Thyroid gland (tissue), 4 donors: ENCODE measurements at regions not wholly inside any gene's neighbourhood (a gene's known extent, or its start where the extent isn't known, plus 50 kb on each side); places are given as distances from the start of the nearest gene placed in this dataset.

Experiments used
- DNase-seq, 2 donors: peaks; one replicate each; pipeline ENCODE4 v3.0.0-alpha.2; 2019
- H3K27ac ChIP-seq, 3 donors: fragments of 200-600 bp; sonication (generic); 1 replicate in 2 of 3; 2 replicates in 1 of 3; pipeline ENCODE4 v1.5.1; 2016 to 2019; ENCODE audit warnings: mild to moderate bottlenecking in 1 of 3, moderate library complexity in 1 of 3
- H3K27me3 ChIP-seq: fragments of 200-600 bp; sonication (generic); one replicate; pipeline ENCODE4 v1.5.1; 2019
- H3K36me3 ChIP-seq, 2 donors: fragments of 200-600 bp; sonication (generic); one replicate each; pipeline ENCODE4 v1.5.1; 2016 to 2019
- H3K4me1 ChIP-seq, 2 donors: fragments of 200-600 bp; sonication (generic); one replicate each; pipeline ENCODE4 v1.5.1; 2017 to 2019
- H3K4me3 ChIP-seq, 3 donors: fragments of 200-600 bp; sonication (generic); replicated peaks in 1 of 3; 1 replicate in 2 of 3; 2 replicates in 1 of 3; pipeline ENCODE4 v1.5.1; 2016; ENCODE audit warnings: mild to moderate bottlenecking in 1 of 3
- H3K9me3 ChIP-seq: fragments of 200-600 bp; sonication (generic); one replicate; pipeline ENCODE4 v1.5.1; 2017
- POLR2A ChIP-seq, 2 donors: fragments of 450-650 bp; IDR thresholded peaks; one replicate each; pipeline ENCODE4 v1.6.1; 2017; ENCODE audit warnings: antibody characterized with exemption in 2 of 2, mild to moderate bottlenecking in 2 of 2, moderate library complexity in 1 of 2
- WGBS, 2 donors: methylation state at CpG; one replicate each; pipeline ENCODE4 v1.1.5; 2017; 5-methylcytosine and 5-hydroxymethylcytosine counted together
- intact Hi-C: fragments of 100-400 bp; cut with DNase I; formaldehyde crosslinking; loops from one replicate; pipeline ENCODE4 v1.15.1; 2023
- TF ChIP-seq, protein P1 (sequence below), 6 experiments: fragments of 200-600 bp in 3 of 6; fragments of 450-650 bp in 3 of 6; sonication (generic) in 3 of 6; IDR thresholded peaks; one replicate each; pipeline ENCODE4 v1.5.1; 2016 to 2019; ENCODE audit warnings: antibody characterized with exemption in 6 of 6, mild to moderate bottlenecking in 2 of 6, inconsistent platforms in 1 of 6, moderate library complexity in 1 of 6

DNA sequence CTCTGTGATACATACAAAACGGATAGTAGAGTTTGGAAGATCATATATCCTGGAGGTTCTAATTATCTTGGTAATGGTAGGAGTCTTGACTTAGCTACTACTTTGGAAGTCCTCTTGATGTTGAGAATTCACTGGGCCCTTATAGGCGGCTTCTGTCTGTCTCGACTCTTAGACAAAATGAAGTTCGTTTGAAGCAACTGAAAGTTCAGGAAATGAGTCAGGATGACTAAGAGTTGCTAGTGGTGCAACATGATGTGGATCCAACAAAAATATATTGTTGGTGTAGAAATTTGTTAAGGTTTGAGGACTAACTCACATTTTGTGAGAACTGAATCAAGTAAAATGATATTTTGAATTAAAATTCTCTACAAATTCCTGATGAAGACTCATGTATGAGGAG is 272.7 kb downstream of the AEBP2 start:
- H3K27ac ChIP-seq = no peak overlapping the region
- H3K4me1 ChIP-seq = no peaks in the 10 kb centered on the region
- no peak for DNase-seq
- TF ChIP-seq, protein P1, sequence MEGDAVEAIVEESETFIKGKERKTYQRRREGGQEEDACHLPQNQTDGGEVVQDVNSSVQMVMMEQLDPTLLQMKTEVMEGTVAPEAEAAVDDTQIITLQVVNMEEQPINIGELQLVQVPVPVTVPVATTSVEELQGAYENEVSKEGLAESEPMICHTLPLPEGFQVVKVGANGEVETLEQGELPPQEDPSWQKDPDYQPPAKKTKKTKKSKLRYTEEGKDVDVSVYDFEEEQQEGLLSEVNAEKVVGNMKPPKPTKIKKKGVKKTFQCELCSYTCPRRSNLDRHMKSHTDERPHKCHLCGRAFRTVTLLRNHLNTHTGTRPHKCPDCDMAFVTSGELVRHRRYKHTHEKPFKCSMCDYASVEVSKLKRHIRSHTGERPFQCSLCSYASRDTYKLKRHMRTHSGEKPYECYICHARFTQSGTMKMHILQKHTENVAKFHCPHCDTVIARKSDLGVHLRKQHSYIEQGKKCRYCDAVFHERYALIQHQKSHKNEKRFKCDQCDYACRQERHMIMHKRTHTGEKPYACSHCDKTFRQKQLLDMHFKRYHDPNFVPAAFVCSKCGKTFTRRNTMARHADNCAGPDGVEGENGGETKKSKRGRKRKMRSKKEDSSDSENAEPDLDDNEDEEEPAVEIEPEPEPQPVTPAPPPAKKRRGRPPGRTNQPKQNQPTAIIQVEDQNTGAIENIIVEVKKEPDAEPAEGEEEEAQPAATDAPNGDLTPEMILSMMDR (IDR thresholded peaks at IDR 0.05) = no peak
- no peak for TF ChIP-seq POLR2A (IDR thresholded peaks at IDR 0.05)
- intact Hi-C loops = no loop called here
- WGBS, 2 donors = 79 to 83% methylated on average over 4 of the region's 4 CpGs
- no peak overlapping the region for H3K4me3 ChIP-seq
- H3K27me3 ChIP-seq = no peaks in the 10 kb centered on the region
- H3K36me3 ChIP-seq = no peaks in the 10 kb centered on the region
- H3K9me3 ChIP-seq = no peaks in the 10 kb centered on the region

DNA sequence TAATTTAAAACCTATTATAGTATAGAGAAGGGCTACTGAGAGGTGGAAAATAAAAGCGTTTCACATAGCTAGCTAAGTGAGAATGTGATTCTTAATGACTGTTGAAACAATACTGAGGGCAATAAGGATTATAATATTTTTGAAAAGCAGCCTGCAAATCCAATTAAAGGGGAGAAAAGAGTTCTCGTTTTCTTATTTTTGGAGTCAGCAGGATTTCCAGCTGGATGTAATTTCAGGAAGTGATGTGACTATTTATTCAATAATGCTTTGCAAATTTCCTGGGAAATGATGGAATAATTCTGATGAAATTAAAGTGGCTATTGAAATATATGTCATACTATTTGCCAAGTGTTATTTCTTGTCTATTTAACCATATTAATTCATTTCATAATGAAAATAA is 279.1 kb downstream of the AEBP2 start:
- no peak for DNase-seq
- TF ChIP-seq, protein P1 (IDR thresholded peaks at IDR 0.05) = no peak
- TF ChIP-seq POLR2A (IDR thresholded peaks at IDR 0.05) = no peak
- Histone ChIP-seq H3K27ac (no peak overlapping the region), H3K9me3 (no peaks in the 10 kb centered on the region), H3K4me1 (peaks cover 3% of the 10 kb centered on the region in 2 donors), H3K4me3 (no peak overlapping the region), H3K36me3 (no peaks in the 10 kb centered on the region), H3K27me3 (no peaks in the 10 kb centered on the region)
- WGBS, 2 donors = 56 to 62% methylated on average over 2 of the region's 2 CpGs
- intact Hi-C loops = no loop called here

DNA sequence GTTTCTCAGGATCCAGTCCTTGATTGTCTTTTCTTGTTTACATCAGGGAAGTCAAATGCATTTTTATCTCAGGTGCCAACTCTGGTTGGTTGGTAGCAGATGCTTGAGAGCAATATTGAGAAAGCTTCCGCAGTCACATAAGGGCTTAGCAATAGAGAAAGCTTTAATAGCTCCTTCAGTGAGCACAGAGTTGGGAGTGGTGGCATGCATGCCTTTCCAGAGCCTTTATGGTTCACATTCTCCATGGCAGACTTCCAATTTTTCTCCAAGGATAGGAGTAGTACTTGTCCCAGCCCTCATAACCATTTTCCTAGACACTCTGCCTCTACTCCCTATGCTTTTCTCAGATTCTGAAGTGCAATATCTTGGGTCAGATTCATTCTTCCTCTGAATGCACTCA is 280.4 kb downstream of the AEBP2 start:
- TF ChIP-seq POLR2A (IDR thresholded peaks at IDR 0.05) = no peak
- TF ChIP-seq, protein P1 (IDR thresholded peaks at IDR 0.05) = no peak
- H3K36me3 ChIP-seq = no peaks in the 10 kb centered on the region
- no peak overlapping the region for H3K4me3 ChIP-seq
- DNase-seq = no peak
- no peaks in the 10 kb centered on the region for H3K9me3 ChIP-seq
- H3K4me1 ChIP-seq = peaks cover 3 to 7% of the 10 kb centered on the region in 2 donors
- H3K27ac ChIP-seq = no peak overlapping the region
- WGBS, 2 donors = 53 to 57% methylated on average over 1 of the region's 1 CpG
- intact Hi-C loops = no loop called here
- H3K27me3 ChIP-seq = no peaks in the 10 kb centered on the region

DNA sequence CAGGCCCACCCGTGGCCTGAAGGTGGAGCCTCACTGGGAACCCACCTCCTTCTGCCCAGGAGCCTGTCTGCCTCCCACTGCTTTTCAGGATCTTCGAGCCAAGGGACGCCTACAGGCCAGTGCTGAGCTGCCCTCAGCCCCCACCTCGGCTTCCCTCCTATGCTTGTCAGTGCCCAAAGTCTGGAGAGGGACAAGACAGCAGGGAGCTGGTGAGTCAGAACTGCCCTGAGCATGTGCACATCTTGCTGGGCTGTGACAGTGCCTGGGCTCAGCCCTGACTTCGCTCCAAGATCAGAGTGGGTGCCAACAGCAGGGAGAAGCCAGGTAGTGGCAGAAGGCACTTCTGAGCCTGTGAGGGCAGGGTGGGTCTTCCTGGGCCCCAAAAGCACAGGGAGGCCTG is 286.8 kb downstream of the AEBP2 start:
- intact Hi-C loops = no loop called here
- H3K27ac ChIP-seq = no peak overlapping the region
- 95 to 96% methylated on average over 4 to 5 of the region's 5 CpGs for WGBS, 2 donors

DNA sequence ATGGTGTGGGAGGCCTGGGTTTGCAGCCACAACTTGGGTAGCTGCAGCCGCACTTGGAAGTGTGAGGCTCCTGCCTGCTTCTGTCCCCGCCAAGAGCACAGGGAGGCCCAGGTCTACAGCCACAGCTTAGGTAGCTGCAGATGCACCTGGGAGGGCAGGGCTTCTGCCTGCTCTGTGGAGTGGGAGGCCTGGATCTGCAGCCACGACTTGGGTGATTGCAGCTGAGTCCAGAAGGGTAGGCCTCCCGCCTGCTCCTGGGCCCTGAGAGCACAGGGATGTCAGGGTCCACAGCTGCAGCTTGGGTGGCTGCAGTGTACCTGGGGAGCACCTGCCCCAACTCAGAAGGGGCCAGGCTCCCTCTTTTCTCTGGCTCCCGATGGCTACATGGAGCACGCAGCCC is 287.3 kb downstream of the AEBP2 start:
- 91 to 100% methylated on average over 2 to 5 of the region's 6 CpGs for WGBS, 2 donors
- TF ChIP-seq, protein P1 (IDR thresholded peaks at IDR 0.05) = no peak
- TF ChIP-seq POLR2A (IDR thresholded peaks at IDR 0.05) = no peak
- no peaks in the 10 kb centered on the region for H3K27me3 ChIP-seq
- no peaks in the 10 kb centered on the region for H3K36me3 ChIP-seq
- peaks cover 0 to 7% of the 10 kb centered on the region in 2 donors for H3K4me1 ChIP-seq
- DNase-seq = no peak
- no peak overlapping the region for H3K4me3 ChIP-seq
- no peak overlapping the region for H3K27ac ChIP-seq
- H3K9me3 ChIP-seq = no peaks in the 10 kb centered on the region
- intact Hi-C loops = no loop called here

More for the DNA sequence above, 286.8 kb downstream of the AEBP2 start:
- H3K9me3 ChIP-seq = no peaks in the 10 kb centered on the region
- H3K27me3 ChIP-seq = no peaks in the 10 kb centered on the region
- no peaks in the 10 kb centered on the region for H3K36me3 ChIP-seq
- no peak for DNase-seq
- peaks cover 0 to 7% of the 10 kb centered on the region in 2 donors for H3K4me1 ChIP-seq
- H3K4me3 ChIP-seq = no peak overlapping the region
- no peak for TF ChIP-seq POLR2A (IDR thresholded peaks at IDR 0.05)
- TF ChIP-seq, protein P1 (IDR thresholded peaks at IDR 0.05) = no peak
